ENCODE measurements at regions not wholly inside any gene's neighbourhood (a gene's known extent, or its start where the extent isn't known, plus 50 kb on each side); places are given as distances from the start of the nearest gene placed in this dataset.

DNA sequence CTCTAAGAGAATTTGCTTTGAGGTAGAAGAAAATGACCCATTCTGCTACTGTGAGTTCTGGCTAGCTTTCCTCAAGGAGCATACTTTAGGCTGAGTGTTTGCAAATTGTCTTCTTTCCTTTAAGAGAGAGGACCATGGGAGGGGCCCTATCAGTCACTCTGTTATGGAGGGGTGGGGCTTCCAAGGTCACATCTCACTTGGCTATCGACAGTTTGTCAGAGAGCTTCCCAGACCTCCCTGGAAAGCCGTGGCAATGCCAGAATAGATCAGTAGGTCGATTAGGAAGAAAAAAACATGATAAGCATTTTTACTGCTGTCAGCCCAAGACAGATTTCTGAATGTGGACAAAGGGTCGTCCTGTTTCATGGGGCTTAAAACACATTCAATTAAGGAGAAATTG is 93.3 kb downstream of the OXGR1 start:
- TF ChIP-seq TCF12 (IDR thresholded peaks at IDR 0.05; ENCODE audit: low read depth, low read length) (no peak), CBX5 (IDR thresholded peaks at IDR 0.05; ENCODE audit: low read depth, low read length) (no peak), POLR2AphosphoS5 (IDR thresholded peaks at IDR 0.05; ENCODE audit: low read depth, low read length) (no peak)
- TF ChIP-seq, protein P1, sequence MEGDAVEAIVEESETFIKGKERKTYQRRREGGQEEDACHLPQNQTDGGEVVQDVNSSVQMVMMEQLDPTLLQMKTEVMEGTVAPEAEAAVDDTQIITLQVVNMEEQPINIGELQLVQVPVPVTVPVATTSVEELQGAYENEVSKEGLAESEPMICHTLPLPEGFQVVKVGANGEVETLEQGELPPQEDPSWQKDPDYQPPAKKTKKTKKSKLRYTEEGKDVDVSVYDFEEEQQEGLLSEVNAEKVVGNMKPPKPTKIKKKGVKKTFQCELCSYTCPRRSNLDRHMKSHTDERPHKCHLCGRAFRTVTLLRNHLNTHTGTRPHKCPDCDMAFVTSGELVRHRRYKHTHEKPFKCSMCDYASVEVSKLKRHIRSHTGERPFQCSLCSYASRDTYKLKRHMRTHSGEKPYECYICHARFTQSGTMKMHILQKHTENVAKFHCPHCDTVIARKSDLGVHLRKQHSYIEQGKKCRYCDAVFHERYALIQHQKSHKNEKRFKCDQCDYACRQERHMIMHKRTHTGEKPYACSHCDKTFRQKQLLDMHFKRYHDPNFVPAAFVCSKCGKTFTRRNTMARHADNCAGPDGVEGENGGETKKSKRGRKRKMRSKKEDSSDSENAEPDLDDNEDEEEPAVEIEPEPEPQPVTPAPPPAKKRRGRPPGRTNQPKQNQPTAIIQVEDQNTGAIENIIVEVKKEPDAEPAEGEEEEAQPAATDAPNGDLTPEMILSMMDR (IDR thresholded peaks at IDR 0.05; ENCODE audit: control extremely low read depth in 1 of 3, insufficient read depth in 1 of 3, low read depth in 1 of 3, low read length in 3 of 3): no peak
- TF ChIP-seq, protein P2, sequence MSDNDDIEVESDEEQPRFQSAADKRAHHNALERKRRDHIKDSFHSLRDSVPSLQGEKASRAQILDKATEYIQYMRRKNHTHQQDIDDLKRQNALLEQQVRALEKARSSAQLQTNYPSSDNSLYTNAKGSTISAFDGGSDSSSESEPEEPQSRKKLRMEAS (IDR thresholded peaks at IDR 0.05): no peak
